AG09319 (cell line): ENCODE measurements at regions not wholly inside any gene's neighbourhood (a gene's known extent, or its start where the extent isn't known, plus 50 kb on each side); places are given as distances from the start of the nearest gene placed in this dataset.

Experiments used
- DNase-seq: peaks from one replicate; pipeline ENCODE4 v3.0.0-alpha.2; 2010; ENCODE audit warnings: low read depth; ENCODE audit errors: extremely low read depth
- CTCF ChIP-seq: IDR thresholded peaks from 2 replicates; pipeline ENCODE4 v1.5.1; 2011; ENCODE audit warnings: low read depth, mild to moderate bottlenecking, inconsistent platforms, low read length, moderate library complexity

- TF ChIP-seq CTCF: no peak
- DNase-seq: no peak
Measured at GRCh38 chr4:147299205-147299604, 181.7 kb upstream of the EDNRA start.

- TF ChIP-seq CTCF: no peak
- DNase-seq: no peak
Measured at GRCh38 chr4:147303174-147303872, 177.6 kb upstream of the EDNRA start.

GRCh38 chr4:147303873-147304229 is 177.0 kb upstream of the EDNRA start:
- DNase-seq: no peak
- no peak for TF ChIP-seq CTCF

GRCh38 chr4:147307896-147308674 is 172.8 kb upstream of the EDNRA start:
- TF ChIP-seq CTCF: no peak
- DNase-seq: no peak

GRCh38 chr4:147309434-147309833 is 171.5 kb upstream of the EDNRA start:
- no peak for TF ChIP-seq CTCF
- DNase-seq: no peak

- DNase-seq: no peak
- TF ChIP-seq CTCF: no peak
Measured at GRCh38 chr4:147310312-147310711, 170.6 kb upstream of the EDNRA start.

GRCh38 chr4:147311956-147312355 is 168.9 kb upstream of the EDNRA start:
- TF ChIP-seq CTCF: no peak
- DNase-seq: no peak
